SK-N-SH treated with all-trans-retinoic acid at 6 μM for 48 hours (cell line): ENCODE measurements at regions not wholly inside any gene's neighbourhood (a gene's known extent, or its start where the extent isn't known, plus 50 kb on each side); places are given as distances from the start of the nearest gene placed in this dataset.

Experiments used
- ATAC-seq: fragments of 200-7000 bp; cut with Tn5 transposase; 3 replicates; pipeline ENCODE4 v1.9.1; 2020; ENCODE audit warnings: mild to moderate bottlenecking, moderate library complexity
- CREB5 ChIP-seq: fragments of 250-450 bp; sonication (Bioruptor Pico); IDR thresholded peaks from 2 replicates; pipeline ENCODE4 v1.5.1; 2020; ENCODE audit warnings: low read depth, mild to moderate bottlenecking, moderate library complexity
- CSDC2 ChIP-seq: fragments of 250-450 bp; sonication (Bioruptor Pico); IDR thresholded peaks from 2 replicates; pipeline ENCODE4 v1.5.0; 2020; ENCODE audit warnings: mild to moderate bottlenecking, moderate library complexity
- GLIS3 ChIP-seq: fragments of 250-450 bp; sonication (Bioruptor Pico); IDR thresholded peaks from 2 replicates; pipeline ENCODE4 v1.5.0; 2020; ENCODE audit warnings: mild to moderate bottlenecking, moderate library complexity
- ISL1 ChIP-seq: fragments of 250-450 bp; sonication (Bioruptor Pico); IDR thresholded peaks from 2 replicates; pipeline ENCODE4 v2.1.2; 2022; ENCODE audit warnings: mild to moderate bottlenecking, moderate library complexity
- OSR1 ChIP-seq: fragments of 250-450 bp; sonication (Bioruptor Pico); IDR thresholded peaks from 2 replicates; pipeline ENCODE4 v1.8.0; 2022; ENCODE audit warnings: moderate library complexity, mild to moderate bottlenecking, inconsistent platforms
- PATZ1 ChIP-seq: fragments of 250-450 bp; sonication (Bioruptor Pico); IDR thresholded peaks from 2 replicates; pipeline ENCODE4 v1.8.0; 2020; ENCODE audit warnings: mild to moderate bottlenecking, moderate library complexity, borderline replicate concordance
- POU6F1 ChIP-seq: fragments of 250-450 bp; sonication (Bioruptor Pico); IDR thresholded peaks from 2 replicates; pipeline ENCODE4 v1.8.0; 2021; ENCODE audit warnings: low read depth, mild to moderate bottlenecking, moderate library complexity, borderline replicate concordance
- PPARA ChIP-seq: fragments of 250-450 bp; sonication (Bioruptor Pico); IDR thresholded peaks from 2 replicates; pipeline ENCODE4 v1.5.0; 2020; ENCODE audit warnings: mild to moderate bottlenecking, borderline replicate concordance
- SNAI2 ChIP-seq: fragments of 250-450 bp; sonication (Bioruptor Pico); IDR thresholded peaks from 2 replicates; pipeline ENCODE4 v1.5.0; 2020; ENCODE audit warnings: mild to moderate bottlenecking, moderate library complexity
- TCF4 ChIP-seq: fragments of 250-450 bp; sonication (Bioruptor Pico); IDR thresholded peaks from 2 replicates; pipeline ENCODE4 v1.8.0; 2021; ENCODE audit warnings: mild to moderate bottlenecking, moderate library complexity, borderline replicate concordance
- TOX ChIP-seq: fragments of 250-450 bp; sonication (Bioruptor Pico); IDR thresholded peaks from 2 replicates; pipeline ENCODE4 v1.8.0; 2021; ENCODE audit warnings: mild to moderate bottlenecking, moderate library complexity, borderline replicate concordance
- TSHZ2 ChIP-seq: fragments of 250-450 bp; sonication (Bioruptor Pico); IDR thresholded peaks from 2 replicates; pipeline ENCODE4 v1.5.0; 2020; ENCODE audit warnings: mild to moderate bottlenecking, moderate library complexity
- ZFP30 ChIP-seq: fragments of 450-650 bp; formaldehyde crosslinking; IDR thresholded peaks from 2 replicates; pipeline ENCODE4 v1.5.0; 2022; ENCODE audit warnings: mild to moderate bottlenecking, moderate library complexity
- ZNF565 ChIP-seq: fragments of 450-650 bp; formaldehyde crosslinking; conservative IDR thresholded peaks from 2 replicates; pipeline ENCODE4 v1.5.0; 2020; ENCODE audit warnings: low read depth, mild to moderate bottlenecking, moderate library complexity
- ZNF8 ChIP-seq: fragments of 450-650 bp; formaldehyde crosslinking; IDR thresholded peaks from 2 replicates; pipeline ENCODE4 v1.5.0; 2020; ENCODE audit warnings: mild to moderate bottlenecking, moderate library complexity

GRCh38 chr5:3030511-3031165 is 279.2 kb upstream of the IRX2 start:
- no peak for TF ChIP-seq PPARA (CRISPR knock-in tag)
- no peak for TF ChIP-seq SNAI2 (CRISPR knock-in tag)
- no peak for TF ChIP-seq ISL1 (CRISPR knock-in tag)
- no peak for TF ChIP-seq PATZ1
- TF ChIP-seq CREB5 (CRISPR knock-in tag) = no peak
- ATAC-seq = no peak

- no peak for TF ChIP-seq POU6F1 (CRISPR knock-in tag)
- no peak for TF ChIP-seq OSR1 (CRISPR knock-in tag)
- no peak for TF ChIP-seq PATZ1
- TF ChIP-seq GLIS3 (CRISPR knock-in tag) = no peak
- TF ChIP-seq ZFP30 (CRISPR knock-in tag) = no peak
- TF ChIP-seq CSDC2 = no peak
- no peak for ATAC-seq
Measured at GRCh38 chr5:3029396-3029795, 277.9 kb upstream of the IRX2 start.

- TF ChIP-seq PPARA (CRISPR knock-in tag) (no peak), OSR1 (CRISPR knock-in tag) (no peak), TOX (no peak), TCF4 (CRISPR knock-in tag) (no peak), GLIS3 (CRISPR knock-in tag) (no peak), ZFP30 (CRISPR knock-in tag) (no peak), ZNF565 (CRISPR knock-in tag) (no peak), TSHZ2 (CRISPR knock-in tag) (no peak), PATZ1 (no peak), ZNF8 (CRISPR knock-in tag) (no peak), POU6F1 (CRISPR knock-in tag) (no peak), CREB5 (CRISPR knock-in tag) (no peak), CSDC2 (no peak), ISL1 (CRISPR knock-in tag) (no peak)
- no peak for ATAC-seq
Measured at GRCh38 chr5:3027866-3028635, 276.6 kb upstream of the IRX2 start.
